C4-2B (cell line): ENCODE measurements at regions not wholly inside any gene's neighbourhood (a gene's known extent, or its start where the extent isn't known, plus 50 kb on each side); places are given as distances from the start of the nearest gene placed in this dataset.

Source experiments
- ZFX ChIP-seq: fragments of 450-650 bp; IDR thresholded peaks from 2 replicates; pipeline ENCODE4 v1.6.1; 2017
- TF ChIP-seq, protein P1 (sequence below): fragments of 450-650 bp; conservative IDR thresholded peaks from 2 replicates; pipeline ENCODE4 v1.5.1; 2017; ENCODE audit warnings: mild to moderate bottlenecking

DNA sequence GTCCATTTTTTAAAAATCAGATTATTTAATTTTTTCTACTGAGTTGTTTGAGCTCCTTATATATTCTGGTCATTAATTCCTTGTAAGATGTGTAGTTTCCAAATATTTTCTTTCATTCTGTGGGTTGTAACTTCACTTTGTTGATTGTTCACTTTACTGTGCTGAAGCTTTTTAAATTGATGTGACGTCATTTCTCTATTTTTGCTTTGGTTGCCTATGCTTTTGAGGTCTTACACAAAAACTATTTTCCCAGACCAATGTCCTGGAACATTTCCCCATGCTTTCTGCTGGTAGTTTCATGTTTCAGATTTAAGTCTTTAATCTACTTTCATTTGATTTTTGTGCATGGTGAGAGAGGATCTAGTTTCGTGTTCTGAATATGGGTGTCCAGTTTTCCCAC, 753.6 kb downstream of the TRIML1 start:
- TF ChIP-seq, protein P1, sequence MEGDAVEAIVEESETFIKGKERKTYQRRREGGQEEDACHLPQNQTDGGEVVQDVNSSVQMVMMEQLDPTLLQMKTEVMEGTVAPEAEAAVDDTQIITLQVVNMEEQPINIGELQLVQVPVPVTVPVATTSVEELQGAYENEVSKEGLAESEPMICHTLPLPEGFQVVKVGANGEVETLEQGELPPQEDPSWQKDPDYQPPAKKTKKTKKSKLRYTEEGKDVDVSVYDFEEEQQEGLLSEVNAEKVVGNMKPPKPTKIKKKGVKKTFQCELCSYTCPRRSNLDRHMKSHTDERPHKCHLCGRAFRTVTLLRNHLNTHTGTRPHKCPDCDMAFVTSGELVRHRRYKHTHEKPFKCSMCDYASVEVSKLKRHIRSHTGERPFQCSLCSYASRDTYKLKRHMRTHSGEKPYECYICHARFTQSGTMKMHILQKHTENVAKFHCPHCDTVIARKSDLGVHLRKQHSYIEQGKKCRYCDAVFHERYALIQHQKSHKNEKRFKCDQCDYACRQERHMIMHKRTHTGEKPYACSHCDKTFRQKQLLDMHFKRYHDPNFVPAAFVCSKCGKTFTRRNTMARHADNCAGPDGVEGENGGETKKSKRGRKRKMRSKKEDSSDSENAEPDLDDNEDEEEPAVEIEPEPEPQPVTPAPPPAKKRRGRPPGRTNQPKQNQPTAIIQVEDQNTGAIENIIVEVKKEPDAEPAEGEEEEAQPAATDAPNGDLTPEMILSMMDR: no peak
- no peak for TF ChIP-seq ZFX
